ENCODE measurements at regions not wholly inside any gene's neighbourhood (a gene's known extent, or its start where the extent isn't known, plus 50 kb on each side); places are given as distances from the start of the nearest gene placed in this dataset.

GRCh38 chr6:155974359-155974758 is 518.7 kb upstream of the NOX3 start:
- 92 to 93% (median 92%) methylated on average over 17 of the region's 17 CpGs for WGBS, 3 donors
- Histone ChIP-seq H3K4me3 (no peak overlapping the region), H3K36me3 (no peaks in the 10 kb centered on the region), H3K27me3 (no peaks in the 10 kb centered on the region), H3K27ac (no peak overlapping the region), H3K9me3 (no peaks in the 10 kb centered on the region), H3K4me1 (ENCODE audit: insufficient read depth) (no peaks in the 10 kb centered on the region)
- DNase-seq = no peak
- TF ChIP-seq CTCF (IDR thresholded peaks at IDR 0.05) (no peak), EP300 (IDR thresholded peaks at IDR 0.05) (no peak), POLR2A (IDR thresholded peaks at IDR 0.05) (no peak)
- intact Hi-C loops (cut with DNase I) = no loop called here

DNA sequence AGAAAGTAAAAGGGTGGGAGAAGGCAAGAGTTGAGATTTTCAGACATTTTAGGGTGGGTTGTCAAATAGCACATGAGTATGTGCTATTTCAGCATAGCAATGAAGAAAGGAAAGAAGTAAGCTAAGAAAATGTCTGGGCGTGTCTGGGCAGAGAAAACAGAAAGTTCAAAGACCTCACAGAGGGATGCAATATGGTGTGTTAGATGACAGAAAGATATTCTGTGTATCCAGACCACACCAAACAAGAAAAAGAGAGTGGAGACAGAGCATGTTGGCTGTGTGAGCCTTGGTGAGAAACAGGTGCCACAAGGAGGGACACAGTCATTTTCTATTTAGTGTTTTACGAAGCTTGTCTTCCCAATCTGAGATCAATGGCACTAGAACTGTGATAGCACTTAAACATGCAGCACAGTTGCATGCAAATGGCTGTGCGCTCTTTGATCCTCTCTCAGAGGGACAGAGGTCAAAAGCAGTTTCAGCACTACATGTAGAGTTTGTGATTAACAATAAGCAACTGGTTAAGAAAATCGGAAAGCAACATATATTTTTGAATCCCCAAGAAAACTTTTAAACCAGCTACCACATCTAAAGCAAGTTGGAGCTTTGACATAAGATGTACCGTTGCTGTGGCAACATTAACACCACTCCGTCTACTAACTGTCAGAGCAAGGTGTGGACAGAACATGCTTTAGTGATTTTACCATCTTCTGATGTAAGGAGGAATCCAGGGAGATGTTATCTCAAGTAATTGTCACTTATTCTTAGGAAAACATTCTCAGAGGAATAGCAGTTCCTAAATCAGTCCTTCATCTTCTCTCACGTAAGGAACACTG is 515.5 kb upstream of the NOX3 start:
- Histone ChIP-seq H3K4me3 (no peak overlapping the region), H3K27me3 (no peaks in the 10 kb centered on the region), H3K36me3 (no peaks in the 10 kb centered on the region), H3K4me1 (ENCODE audit: insufficient read depth) (no peaks in the 10 kb centered on the region), H3K9me3 (no peaks in the 10 kb centered on the region), H3K27ac (no peak overlapping the region)
- DNase-seq = no peak
- intact Hi-C loops (cut with DNase I) = no loop called here
- WGBS, 3 donors = 81 to 92% (median 82%) methylated on average over 7 of the region's 7 CpGs
- no peak for TF ChIP-seq CTCF (IDR thresholded peaks at IDR 0.05)

- no peak for DNase-seq
- no peaks in the 10 kb centered on the region for H3K4me1 ChIP-seq (ENCODE audit: insufficient read depth)
- intact Hi-C loops (cut with DNase I) = no loop called here
- H3K9me3 ChIP-seq = no peaks in the 10 kb centered on the region
- no peaks in the 10 kb centered on the region for H3K27me3 ChIP-seq
- no peak overlapping the region for H3K27ac ChIP-seq
- no peaks in the 10 kb centered on the region for H3K36me3 ChIP-seq
- no peak overlapping the region for H3K4me3 ChIP-seq
- no peak for TF ChIP-seq EP300 (IDR thresholded peaks at IDR 0.05)
- TF ChIP-seq POLR2A (IDR thresholded peaks at IDR 0.05) = no peak
- no peak for TF ChIP-seq CTCF (IDR thresholded peaks at IDR 0.05)
These were observed 514.8 kb upstream of the NOX3 start for GRCh38 chr6:155970472-155970871.

DNA sequence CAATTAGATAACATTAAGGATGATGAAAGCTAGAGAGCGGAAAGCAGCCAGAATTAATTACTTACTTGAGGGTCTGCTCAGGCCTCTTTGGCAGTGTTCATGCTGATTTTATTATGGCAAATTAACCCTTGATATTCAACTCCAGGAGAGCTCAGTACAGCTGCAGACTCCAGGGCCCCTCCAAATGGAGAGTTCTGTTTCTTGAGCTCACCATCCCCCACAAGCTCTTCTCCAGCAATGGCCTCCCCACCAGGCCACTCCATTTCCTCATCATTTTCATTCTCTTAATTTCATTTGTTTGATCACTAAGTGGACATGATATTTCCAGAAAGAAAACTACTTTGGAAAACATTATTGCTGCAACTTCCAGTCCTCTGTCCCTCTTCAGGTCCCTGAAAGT is 513.3 kb upstream of the NOX3 start:
- Histone ChIP-seq H3K4me3 (no peak overlapping the region), H3K9me3 (no peaks in the 10 kb centered on the region), H3K27me3 (no peaks in the 10 kb centered on the region), H3K36me3 (no peaks in the 10 kb centered on the region), H3K4me1 (ENCODE audit: insufficient read depth) (no peaks in the 10 kb centered on the region), H3K27ac (no peak overlapping the region)
- intact Hi-C loops (cut with DNase I) = no loop called here
- no peak for DNase-seq
- TF ChIP-seq POLR2A (IDR thresholded peaks at IDR 0.05) = no peak
- TF ChIP-seq EP300 (IDR thresholded peaks at IDR 0.05) = no peak
- 92 to 95% (median 93%) methylated on average over 1 of the region's 1 CpG for WGBS, 3 donors

- no peak overlapping the region for H3K4me3 ChIP-seq
- intact Hi-C loops (cut with DNase I) = no loop called here
- H3K9me3 ChIP-seq = no peaks in the 10 kb centered on the region
- TF ChIP-seq EP300 (IDR thresholded peaks at IDR 0.05) (no peak), CTCF (IDR thresholded peaks at IDR 0.05) (no peak)
- no peak for DNase-seq
- no peaks in the 10 kb centered on the region for H3K4me1 ChIP-seq (ENCODE audit: insufficient read depth)
- 66 to 88% (median 82%) methylated on average over 3 of the region's 3 CpGs for WGBS, 3 donors
- H3K27me3 ChIP-seq = no peaks in the 10 kb centered on the region
- no peak overlapping the region for H3K27ac ChIP-seq
- no peaks in the 10 kb centered on the region for H3K36me3 ChIP-seq
These were observed 511.7 kb upstream of the NOX3 start for GRCh38 chr6:155967322-155967721.
